Upper lobe of right lung (tissue), 1 donor: ENCODE measurements at regions not wholly inside any gene's neighbourhood (a gene's known extent, or its start where the extent isn't known, plus 50 kb on each side); places are given as distances from the start of the nearest gene placed in this dataset.
"Not testable (repeated sequence)": the region's sequence is repeated elsewhere in the genome, so short reads cannot be mapped to it uniquely, and the experiment has no call there.

Source experiments
- ATAC-seq: fragments of 200-7000 bp; cut with Tn5 transposase; one replicate; pipeline ENCODE4 v1.9.1; 2020; ENCODE audit warnings: mild to moderate bottlenecking, moderate library complexity
- DNase-seq: peaks from one replicate; pipeline ENCODE4 v3.0.0-alpha.2; 2020
- H3K27ac ChIP-seq: fragments of 200-600 bp; one replicate; pipeline ENCODE4 v1.8.0; 2022
- H3K27me3 ChIP-seq: fragments of 200-600 bp; one replicate; pipeline ENCODE4 v1.8.0; 2022; ENCODE audit warnings: mild to moderate bottlenecking
- H3K36me3 ChIP-seq: fragments of 200-600 bp; one replicate; pipeline ENCODE4 v1.8.0; 2022
- H3K4me1 ChIP-seq: fragments of 200-600 bp; one replicate; pipeline ENCODE4 v1.8.0; 2022
- H3K4me3 ChIP-seq: fragments of 200-600 bp; one replicate; pipeline ENCODE4 v1.8.0; 2022; ENCODE audit warnings: mild to moderate bottlenecking
- H3K9me3 ChIP-seq: fragments of 200-600 bp; one replicate; pipeline ENCODE4 v1.8.0; 2022
- CTCF ChIP-seq: fragments of 200-600 bp; IDR thresholded peaks from one replicate; pipeline ENCODE4 v1.8.0; 2022; ENCODE audit warnings: antibody characterized with exemption
- intact Hi-C: fragments of 100-400 bp; cut with DNase I; formaldehyde crosslinking; loops from one replicate; pipeline ENCODE4 v1.11.0; 2022
- donor health status: DM: no; HTN: yes; CAD: no; lungs with severe emphysema.

DNA sequence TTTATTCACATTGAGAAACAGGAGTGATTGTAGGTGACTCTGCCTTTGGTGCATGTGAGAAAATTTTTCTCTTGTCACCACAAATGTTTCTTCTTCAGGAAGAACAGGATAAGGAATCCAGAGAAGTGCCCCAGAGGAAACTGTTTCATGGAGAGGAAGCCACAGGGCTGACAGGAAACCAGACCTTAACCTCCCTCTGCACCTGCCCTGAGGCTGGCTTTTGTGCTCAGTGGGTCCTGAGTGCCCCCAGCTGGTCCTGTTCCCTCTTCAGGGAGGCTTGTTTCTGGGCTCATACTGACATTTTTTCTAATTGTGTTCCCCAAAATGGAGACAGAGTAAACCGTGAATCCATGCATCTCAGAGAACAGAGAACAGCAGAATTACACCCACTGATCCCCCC lies 546.3 kb downstream of the GOLGA6L6 start:
- H3K4me3 ChIP-seq, intact Hi-C loops, ATAC-seq, DNase-seq, H3K4me1 ChIP-seq, H3K9me3 ChIP-seq, H3K27me3 ChIP-seq, H3K36me3 ChIP-seq, H3K27ac ChIP-seq: not testable (repeated sequence)

GRCh38 chr15:19992428-19992827 lies 549.2 kb downstream of the GOLGA6L6 start:
- H3K4me1 ChIP-seq, result no peaks in the 10 kb centered on the region
- intact Hi-C loops, result no loop called here
- no peak for TF ChIP-seq CTCF
- H3K27me3 ChIP-seq, result no peaks in the 10 kb centered on the region
- DNase-seq (no peak), ATAC-seq (no peak)
- no peaks in the 10 kb centered on the region for H3K36me3 ChIP-seq
- H3K4me3 ChIP-seq, result no peak overlapping the region
- H3K27ac ChIP-seq, result no peak overlapping the region
- no peaks in the 10 kb centered on the region for H3K9me3 ChIP-seq

- H3K9me3 ChIP-seq, result no peaks in the 10 kb centered on the region
- H3K4me3 ChIP-seq, result no peak overlapping the region
- H3K36me3 ChIP-seq, result no peaks in the 10 kb centered on the region
- intact Hi-C loops, result no loop called here
- H3K27me3 ChIP-seq, result no peaks in the 10 kb centered on the region
- DNase-seq (no peak), ATAC-seq (no peak)
- TF ChIP-seq CTCF, result no peak
- H3K27ac ChIP-seq, result no peak overlapping the region
- H3K4me1 ChIP-seq, result no peaks in the 10 kb centered on the region
These were observed 553.4 kb downstream of the GOLGA6L6 start for GRCh38 chr15:19988094-19988660.

DNA sequence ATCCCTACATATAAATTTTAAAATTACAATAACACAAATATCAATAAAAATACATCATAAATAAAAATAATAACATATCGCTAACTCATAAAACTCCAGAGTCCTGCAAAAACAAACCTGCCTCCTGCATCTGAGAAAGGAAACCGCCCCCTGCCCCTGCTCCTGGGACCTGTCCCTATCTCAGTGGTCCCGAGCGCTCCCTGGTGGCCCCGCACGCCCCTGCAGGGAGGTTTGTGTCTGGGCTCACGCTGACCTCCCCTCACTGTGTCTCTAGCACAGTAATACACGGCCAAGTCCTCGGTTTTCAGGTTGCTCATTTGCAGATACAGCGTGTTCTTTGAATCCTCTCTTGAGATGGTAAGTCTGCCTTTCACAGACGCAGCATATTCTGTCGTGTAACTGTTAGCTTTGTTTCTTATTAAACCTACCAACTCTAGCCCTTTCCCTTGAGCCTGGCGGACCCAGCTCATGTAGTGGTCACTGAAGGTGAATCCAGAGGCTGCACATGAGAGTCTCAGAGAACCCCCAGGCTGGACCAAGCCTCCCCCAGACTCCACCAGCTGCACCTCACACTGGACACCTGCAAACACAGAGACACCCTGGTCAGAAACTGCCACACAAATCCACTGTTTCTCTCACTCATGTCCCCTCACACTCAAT lies 554.1 kb downstream of the GOLGA6L6 start:
- no peak for TF ChIP-seq CTCF
- intact Hi-C loops, result no loop called here
- ATAC-seq (no peak), DNase-seq (no peak)
- Histone ChIP-seq H3K27ac (no peak overlapping the region), H3K4me1 (no peaks in the 10 kb centered on the region), H3K9me3 (no peaks in the 10 kb centered on the region), H3K4me3 (no peak overlapping the region), H3K36me3 (no peaks in the 10 kb centered on the region), H3K27me3 (no peaks in the 10 kb centered on the region)

GRCh38 chr15:19984101-19984500 lies 557.5 kb downstream of the GOLGA6L6 start:
- no peaks in the 10 kb centered on the region for H3K36me3 ChIP-seq
- H3K9me3 ChIP-seq, result no peaks in the 10 kb centered on the region
- no peak for TF ChIP-seq CTCF
- intact Hi-C loops, result no loop called here
- no peaks in the 10 kb centered on the region for H3K27me3 ChIP-seq
- H3K4me1 ChIP-seq, result no peaks in the 10 kb centered on the region
- ATAC-seq, result no peak
- no peak overlapping the region for H3K27ac ChIP-seq
- no peak for DNase-seq
- no peak overlapping the region for H3K4me3 ChIP-seq

DNA sequence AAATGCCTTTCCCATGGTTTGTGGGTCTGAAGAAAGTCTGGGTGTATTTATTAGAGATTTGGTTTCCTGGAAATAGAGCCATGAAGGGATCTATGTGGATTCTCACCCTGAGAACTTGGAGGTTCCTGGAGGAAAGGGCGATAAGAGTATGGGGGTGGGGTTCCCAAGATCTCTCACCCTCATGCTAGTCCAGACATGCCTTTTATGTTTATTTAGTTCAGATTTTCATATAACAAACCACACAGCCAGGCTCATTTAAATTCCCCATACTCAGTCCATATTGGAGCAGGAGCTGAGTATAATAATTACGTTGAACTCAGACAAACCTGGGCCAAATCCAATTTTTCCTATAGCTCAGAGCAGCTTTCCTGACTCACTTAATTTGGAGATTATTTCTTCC lies 566.6 kb downstream of the GOLGA6L6 start:
- DNase-seq (no peak), ATAC-seq (no peak)
- no peaks in the 10 kb centered on the region for H3K9me3 ChIP-seq
- H3K27me3 ChIP-seq, result no peaks in the 10 kb centered on the region
- no peaks in the 10 kb centered on the region for H3K4me1 ChIP-seq
- H3K27ac ChIP-seq, result no peak overlapping the region
- intact Hi-C loops, result no loop called here
- no peak overlapping the region for H3K4me3 ChIP-seq
- H3K36me3 ChIP-seq, result no peaks in the 10 kb centered on the region
- TF ChIP-seq CTCF, result no peak
